ENCODE measurements at regions not wholly inside any gene's neighbourhood (a gene's known extent, or its start where the extent isn't known, plus 50 kb on each side); places are given as distances from the start of the nearest gene placed in this dataset.

- DNase-seq (ENCODE audit: low spot score) (no peak), ATAC-seq (no peak), FAIRE-seq (no peak)
- Histone ChIP-seq H3K9me3 (ENCODE audit: low read length) (no peaks in the 10 kb centered on the region), H3K4me3 (replicated peaks in 1 of 3; ENCODE audit: insufficient read depth in 1 of 3, low read depth in 2 of 3, low read length in 3 of 3) (no peak overlapping the region), H3K27ac (ENCODE audit: extremely low read length, insufficient read depth, low read length) (no peak overlapping the region), H4K20me1 (ENCODE audit: insufficient read depth, low read length) (no peaks in the 10 kb centered on the region), H3K27me3 (ENCODE audit: control insufficient read depth in 1 of 2, insufficient read depth in 2 of 2, low read length in 2 of 2) (no peaks in the 10 kb centered on the region), H3K4me2 (ENCODE audit: low read depth, low read length) (no peak overlapping the region), H3K4me1 (ENCODE audit: insufficient read depth, low read length) (no peaks in the 10 kb centered on the region), H3K79me2 (ENCODE audit: insufficient read depth, low read length) (no peaks in the 10 kb centered on the region), H2AFZ (ENCODE audit: low read length) (no peak overlapping the region), H3K36me3 (replicated peaks in 1 of 2; ENCODE audit: control insufficient read depth in 1 of 2, insufficient read depth in 2 of 2, low read length in 2 of 2) (no peaks in the 10 kb centered on the region), H3K9ac (ENCODE audit: insufficient read depth, low read depth, low read length) (no peak overlapping the region)
- CTCF ChIA-PET (ENCODE audit: low intra/inter-chr PET ratio, low total read pairs), result no interaction called here
- intact Hi-C loops (cut with micrococcal nuclease; ENCODE audit: unreplicated experiment) (no loop called here), in situ Hi-C loops (cut with HindIII; ENCODE audit: extremely low pct_ligation_motif_present, low pct_unique_long_range_greater_than_20kb) (no loop called here)
- no TSS peak for BruUV-seq (replicated peaks)
- WGBS (ENCODE audit: low lambda C conversion rate), result 0% methylated on average over 2 of the region's 2 CpGs
- POLR2A ChIA-PET, result no interaction called here
- TF ChIP-seq ZNF800 (CRISPR knock-in tag; IDR thresholded peaks at IDR 0.05) (no peak), BHLHE40 (IDR thresholded peaks at IDR 0.05; ENCODE audit: low read length) (no peak), CENPX (CRISPR knock-in tag; IDR thresholded peaks at IDR 0.05) (no peak), REL (CRISPR knock-in tag; conservative IDR thresholded peaks at IDR 0.05) (no peak), SIX4 (CRISPR knock-in tag; IDR thresholded peaks at IDR 0.05) (no peak), ERF (CRISPR knock-in tag; IDR thresholded peaks at IDR 0.05) (no peak), NFAT5 (CRISPR knock-in tag; IDR thresholded peaks at IDR 0.05) (no peak), MED13 (CRISPR knock-in tag; IDR thresholded peaks at IDR 0.05) (no peak)
Observed at GRCh38 chrX:104310657-104311254, 56.0 kb upstream of the ESX1 start.
